ENCODE measurements at regions not wholly inside any gene's neighbourhood (a gene's known extent, or its start where the extent isn't known, plus 50 kb on each side); places are given as distances from the start of the nearest gene placed in this dataset.

DNA sequence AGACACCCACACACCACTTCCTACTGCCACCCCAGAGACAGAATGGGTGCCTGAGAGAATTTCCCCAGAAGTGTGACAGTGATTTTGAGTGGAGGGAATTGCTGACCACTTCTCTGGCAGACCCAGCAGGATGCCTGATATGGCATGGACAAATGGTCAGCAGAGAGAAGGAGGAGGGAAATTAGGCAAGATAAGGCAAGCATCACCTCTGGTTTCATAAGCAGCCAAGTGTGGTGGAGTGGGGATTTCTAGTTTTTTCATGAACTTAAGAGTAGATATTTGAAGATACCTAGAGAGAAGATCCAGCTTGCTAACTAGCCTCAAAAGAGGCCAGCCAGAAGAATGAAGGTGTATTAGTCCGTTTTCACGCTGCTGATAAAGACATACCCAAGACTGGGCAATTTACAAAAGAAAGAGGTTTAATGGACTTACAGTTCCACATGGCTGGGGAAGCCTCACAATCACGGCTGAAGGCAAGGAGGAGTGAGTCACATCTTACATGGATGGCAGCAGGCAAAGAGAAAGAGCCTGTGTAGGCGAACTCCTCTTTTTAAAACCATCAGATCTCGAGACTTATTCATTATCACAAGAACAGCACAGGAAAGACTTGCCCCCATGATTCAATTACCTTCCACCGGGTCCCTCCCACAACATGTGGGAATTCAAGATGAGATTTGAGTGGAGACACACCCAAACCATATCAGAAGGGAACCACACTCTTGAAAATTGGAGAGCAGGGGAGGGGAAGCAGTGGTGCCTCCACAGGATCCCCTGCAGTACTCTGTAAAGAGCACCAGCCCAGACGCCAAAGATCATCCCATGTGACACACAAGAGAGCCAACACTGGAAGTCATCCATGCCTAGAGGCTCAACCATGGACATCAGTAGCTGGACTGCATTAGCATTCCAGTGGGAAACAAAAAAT is 64.2 kb downstream of the RBM43 start:
- DNase-seq (ENCODE audit: low read depth, low spot score), result no peak

GRCh38 chr2:151193576-151193975 is 68.1 kb downstream of the RBM43 start:
- no peak for DNase-seq (ENCODE audit: low read depth, low spot score)

GRCh38 chr2:151192681-151193080 is 69.0 kb downstream of the RBM43 start:
- DNase-seq (ENCODE audit: low read depth, low spot score), result no peak

- no peak for DNase-seq (ENCODE audit: low read depth, low spot score)
Measured at GRCh38 chr2:151191001-151191400, 70.7 kb downstream of the RBM43 start.

- no peak for DNase-seq (ENCODE audit: low read depth, low spot score)
Measured at GRCh38 chr2:151189125-151189524, 72.5 kb downstream of the RBM43 start.

DNA sequence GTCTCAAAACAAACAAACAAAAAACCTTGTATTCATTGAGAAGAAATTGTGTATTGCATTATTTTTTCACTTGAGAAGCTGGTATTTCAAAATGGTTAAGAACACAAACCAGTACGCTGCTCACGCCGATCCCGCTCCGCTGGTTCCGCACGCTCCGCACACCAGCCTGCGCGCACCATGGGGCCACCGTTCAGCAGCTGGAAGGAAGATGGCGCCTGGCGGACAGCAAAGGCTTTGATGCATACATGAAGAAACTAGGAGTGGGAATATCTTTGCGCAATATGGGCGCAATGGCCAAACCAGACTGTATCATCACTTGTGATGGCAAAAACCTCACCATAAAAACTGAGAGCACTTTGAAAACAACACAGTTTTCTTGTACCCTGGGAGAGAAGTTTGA is 75.7 kb downstream of the RBM43 start:
- no peak for DNase-seq (ENCODE audit: low read depth, low spot score)

- DNase-seq (ENCODE audit: low read depth, low spot score), result no peak
Measured at GRCh38 chr2:151182899-151183809, 78.5 kb downstream of the RBM43 start.

- DNase-seq (ENCODE audit: low read depth, low spot score), result no peak
Measured at GRCh38 chr2:151182396-151182795, 79.3 kb downstream of the RBM43 start.

- no peak for DNase-seq (ENCODE audit: low read depth, low spot score)
Measured at GRCh38 chr2:151181524-151181923, 80.1 kb downstream of the RBM43 start.

GRCh38 chr2:151180123-151180522 is 81.5 kb downstream of the RBM43 start:
- DNase-seq (ENCODE audit: low read depth, low spot score), result no peak

GRCh38 chr2:151178207-151178606 is 83.5 kb downstream of the RBM43 start:
- no peak for DNase-seq (ENCODE audit: low read depth, low spot score)

- no peak for DNase-seq (ENCODE audit: low read depth, low spot score)
Measured at GRCh38 chr2:151177756-151178155, 83.9 kb downstream of the RBM43 start.

GRCh38 chr2:151176661-151177060 is 85.0 kb downstream of the RBM43 start:
- no peak for DNase-seq (ENCODE audit: low read depth, low spot score)

GRCh38 chr2:151175864-151176263 is 85.8 kb downstream of the RBM43 start:
- no peak for DNase-seq (ENCODE audit: low read depth, low spot score)

DNA sequence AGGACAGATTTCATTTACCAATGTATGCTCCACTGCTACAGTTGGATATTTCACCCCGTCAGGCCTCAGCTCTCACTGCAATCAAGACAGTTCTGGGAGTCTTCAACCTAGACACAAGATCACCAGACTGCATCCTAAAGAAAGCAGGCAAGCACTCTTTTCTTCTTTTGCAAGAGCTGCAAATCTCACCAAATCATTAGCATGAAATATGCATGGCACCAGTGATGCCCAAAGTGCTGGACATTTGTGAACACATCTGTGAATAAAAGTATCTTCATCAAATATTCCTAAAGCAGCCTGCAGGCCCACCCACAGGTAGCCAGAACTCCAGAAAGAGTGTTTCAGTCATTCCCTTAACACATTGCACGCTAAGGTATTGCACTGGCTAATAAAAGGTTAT is 87.5 kb downstream of the RBM43 start:
- DNase-seq (ENCODE audit: low read depth, low spot score), result no peak

DNA sequence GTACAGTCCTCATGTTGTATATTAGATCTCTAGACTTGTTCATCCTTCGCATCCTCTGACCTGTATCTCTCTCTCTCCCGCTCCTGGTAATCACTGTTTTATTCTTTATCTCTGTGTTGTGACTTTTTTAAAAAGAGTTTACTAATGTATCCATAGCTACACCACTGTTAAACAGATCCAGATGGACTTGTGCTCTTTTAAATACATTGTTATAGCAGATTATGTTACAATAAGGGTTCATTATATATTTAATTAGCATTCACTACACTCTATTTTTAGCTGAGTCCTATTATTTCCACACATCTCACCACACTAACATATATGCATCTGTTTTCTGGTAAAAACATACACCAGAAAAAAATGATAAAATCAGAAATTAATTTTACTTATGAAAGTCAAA is 90.5 kb downstream of the RBM43 start:
- DNase-seq (ENCODE audit: low read depth, low spot score), result no peak

DNA sequence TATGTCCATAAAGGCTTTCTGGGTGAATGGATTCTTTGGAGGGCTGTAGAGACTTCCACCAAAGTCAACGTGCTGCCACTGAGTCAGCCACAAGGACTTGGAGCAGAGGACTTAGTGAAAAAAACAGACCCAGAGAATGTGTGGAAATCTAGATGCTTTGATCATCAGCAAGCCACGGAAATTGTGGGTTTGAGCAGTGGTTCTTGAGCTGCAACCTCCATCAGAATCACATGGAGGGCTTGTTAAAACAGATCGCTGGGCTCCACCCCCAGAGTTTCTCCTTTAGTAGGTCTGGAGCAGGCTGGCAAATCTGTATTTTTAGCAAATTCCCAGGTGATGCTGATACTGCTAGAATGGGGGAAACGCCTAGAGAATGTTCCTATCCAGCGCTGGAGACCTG is 95.3 kb downstream of the RBM43 start:
- DNase-seq (ENCODE audit: low read depth, low spot score), result no peak

GRCh38 chr2:151165105-151165684 is 96.5 kb downstream of the RBM43 start:
- no peak for DNase-seq (ENCODE audit: low read depth, low spot score)

DNA sequence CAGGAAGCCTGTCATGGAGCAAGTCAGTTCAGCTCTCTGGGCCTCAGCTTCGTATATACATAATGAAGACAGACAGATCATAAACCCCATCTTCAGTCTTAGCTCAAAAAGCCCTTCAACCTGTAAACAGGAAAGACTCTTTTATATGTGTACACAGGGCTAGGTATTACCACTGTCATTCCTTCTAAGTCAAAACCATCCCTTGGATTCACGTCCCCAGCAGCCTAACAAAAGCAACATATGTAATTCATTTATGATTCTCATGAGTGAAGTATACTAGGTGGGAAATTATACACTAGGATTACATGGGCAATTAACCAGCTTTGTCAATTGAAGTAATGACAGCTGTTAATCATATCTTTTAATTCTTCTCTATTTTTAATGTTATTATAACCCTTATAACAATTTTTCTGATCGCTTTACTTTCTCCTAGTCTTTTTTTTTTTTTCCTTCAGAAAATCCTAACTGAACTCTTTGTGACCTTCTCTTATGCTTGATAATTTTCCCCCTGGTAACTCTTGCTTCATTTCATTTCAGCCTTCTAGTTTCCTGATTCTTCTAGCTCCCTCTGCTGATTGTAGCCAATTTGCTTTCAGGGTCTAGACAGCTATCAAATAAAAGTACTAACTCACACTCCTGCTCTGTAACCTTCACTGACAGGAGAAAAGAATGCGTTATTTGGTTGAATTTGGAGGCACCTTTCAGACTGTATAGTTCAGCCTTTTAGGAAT is 99.7 kb downstream of the RBM43 start:
- no peak for DNase-seq (ENCODE audit: low read depth, low spot score)

- no peak for DNase-seq (ENCODE audit: low read depth, low spot score)
Measured at GRCh38 chr2:151159109-151159662, 102.5 kb downstream of the RBM43 start.
